ENCODE measurements at regions not wholly inside any gene's neighbourhood (a gene's known extent, or its start where the extent isn't known, plus 50 kb on each side); places are given as distances from the start of the nearest gene placed in this dataset.

DNA sequence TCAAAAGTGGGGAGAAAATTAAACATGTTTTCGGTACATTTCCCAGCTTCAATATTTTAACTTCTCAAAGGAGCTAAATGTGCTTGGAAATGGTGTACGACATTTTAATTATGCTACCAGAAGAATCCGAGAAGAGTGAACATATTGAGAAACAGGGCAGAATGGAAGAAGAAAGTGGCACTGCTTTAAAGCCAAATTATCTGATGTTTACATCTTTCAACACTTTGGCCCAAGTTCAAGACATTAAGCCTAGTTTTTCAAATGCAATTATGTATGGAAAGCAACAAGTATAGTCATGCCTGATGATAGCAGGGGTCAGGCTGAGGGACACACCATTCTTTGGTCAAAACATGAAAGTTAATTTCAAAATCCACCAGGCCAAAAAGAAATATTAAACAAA lies 577.9 kb upstream of the ZFP42 start:
- no peak for DNase-seq (ENCODE audit: low spot score)

DNA sequence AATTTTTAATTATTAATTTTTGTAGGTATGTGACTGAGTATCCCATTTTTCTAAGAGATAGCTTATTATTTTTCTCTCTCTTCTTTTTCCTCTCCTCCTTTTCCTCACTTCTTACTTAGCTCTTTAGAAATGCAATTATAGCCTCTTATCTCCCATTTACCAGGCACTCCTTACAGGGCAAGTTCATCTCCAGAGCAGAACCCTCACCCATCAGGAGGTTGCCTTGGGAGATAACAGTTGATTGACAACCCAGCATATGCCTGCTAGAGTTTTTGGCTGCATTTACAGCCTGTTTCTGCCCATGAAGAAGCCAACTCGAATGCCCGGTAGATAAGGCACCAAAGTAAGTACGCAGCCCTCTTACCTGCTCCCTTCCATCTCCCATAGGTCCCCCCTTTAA lies 572.9 kb upstream of the ZFP42 start:
- no peak for DNase-seq (ENCODE audit: low spot score)

DNA sequence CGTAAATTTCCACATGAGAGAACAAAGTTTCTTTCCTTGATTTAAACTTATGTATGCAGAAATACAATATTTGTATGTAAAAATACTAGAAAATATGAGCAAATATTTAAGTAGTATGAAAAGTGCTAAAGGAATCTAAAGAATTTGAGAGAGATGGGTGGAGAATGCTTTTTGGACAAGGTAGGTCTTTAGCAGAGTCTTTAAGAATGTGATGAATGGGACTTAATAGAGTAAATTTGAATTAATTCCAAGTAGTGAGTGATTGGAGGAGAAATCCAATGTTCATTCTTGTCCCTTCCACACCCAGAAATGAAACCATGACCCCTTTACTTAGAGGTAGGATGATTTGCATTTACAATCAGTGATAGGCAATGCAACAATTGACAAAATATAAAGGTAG lies 570.9 kb upstream of the ZFP42 start:
- no peak for DNase-seq (ENCODE audit: low spot score)

DNA sequence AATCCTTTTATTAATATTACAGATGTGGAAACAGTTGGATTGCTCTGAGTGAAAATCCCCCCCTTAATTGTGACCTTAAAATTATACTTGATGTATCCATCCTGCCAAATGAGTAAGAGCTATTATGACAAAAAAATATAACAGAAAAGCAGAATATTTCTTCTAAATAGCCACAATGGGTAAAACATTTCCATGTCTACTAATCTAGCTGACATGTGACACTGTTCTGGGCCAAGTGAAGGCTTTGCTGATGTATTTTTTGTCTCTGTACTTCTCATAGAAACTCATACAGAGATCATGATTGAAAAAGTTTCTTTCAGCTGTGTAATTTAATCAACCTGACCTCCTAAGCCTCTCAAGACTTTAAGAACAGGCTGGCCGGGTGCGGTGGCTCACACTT lies 569.1 kb upstream of the ZFP42 start:
- no peak for DNase-seq (ENCODE audit: low spot score)

DNA sequence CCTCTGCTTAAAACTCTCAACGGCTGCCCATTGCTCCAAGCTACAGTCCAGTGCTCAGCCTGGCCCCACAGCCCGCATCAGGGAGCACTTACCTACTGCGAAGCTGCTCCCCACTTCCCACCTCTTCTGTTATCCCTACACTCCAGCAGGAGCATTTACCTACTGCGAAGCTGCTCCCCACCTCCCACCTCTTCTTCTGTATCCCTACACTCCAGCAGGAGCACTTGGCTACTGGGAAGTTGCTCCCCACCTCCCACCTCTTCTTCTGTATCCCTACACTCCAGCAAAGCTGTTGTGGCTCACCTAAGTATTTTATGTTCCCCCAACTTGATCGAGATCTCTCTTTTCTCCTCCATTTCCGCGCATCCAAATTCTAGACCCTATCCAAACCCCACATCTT lies 563.3 kb upstream of the ZFP42 start:
- DNase-seq (ENCODE audit: low spot score), result no peak

DNA sequence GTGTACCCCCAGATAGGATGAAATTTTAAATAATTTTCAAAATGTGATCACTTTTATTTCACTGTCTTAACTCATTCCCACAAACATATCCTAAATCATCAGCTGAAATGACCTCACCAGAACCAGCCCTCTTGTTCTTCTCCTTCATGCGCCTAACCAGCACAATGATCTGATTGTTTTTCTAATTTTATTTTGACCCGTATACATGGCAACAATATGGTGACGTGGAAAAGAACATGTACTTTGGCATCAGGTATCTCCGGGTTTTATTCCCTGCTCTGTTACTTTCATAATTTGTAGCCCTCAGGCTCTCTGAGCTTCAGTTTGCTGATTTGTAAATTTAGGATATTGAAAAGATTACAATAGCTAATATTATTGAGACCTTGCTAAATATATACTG lies 562.4 kb upstream of the ZFP42 start:
- DNase-seq (ENCODE audit: low spot score), result no peak

DNA sequence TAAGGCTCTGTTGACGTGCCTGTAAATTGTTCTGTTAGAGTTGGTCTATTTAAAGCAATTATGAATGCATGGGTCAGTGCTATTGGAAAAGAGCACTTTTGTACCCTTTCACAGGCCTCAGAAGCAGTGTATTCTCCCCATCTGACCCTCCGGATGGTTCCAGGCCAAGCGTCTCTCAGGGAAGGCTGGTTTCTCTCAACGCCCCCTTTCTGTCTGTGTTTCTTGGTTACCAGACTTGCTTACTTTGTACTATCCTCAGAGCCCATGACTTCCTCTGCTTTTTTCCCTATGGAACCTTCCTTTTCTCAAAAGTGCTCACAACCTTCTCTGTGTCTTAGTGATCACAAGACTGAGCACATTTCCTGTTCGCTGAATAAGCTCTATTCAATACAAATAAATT lies 559.3 kb upstream of the ZFP42 start:
- DNase-seq (ENCODE audit: low spot score), result no peak

DNA sequence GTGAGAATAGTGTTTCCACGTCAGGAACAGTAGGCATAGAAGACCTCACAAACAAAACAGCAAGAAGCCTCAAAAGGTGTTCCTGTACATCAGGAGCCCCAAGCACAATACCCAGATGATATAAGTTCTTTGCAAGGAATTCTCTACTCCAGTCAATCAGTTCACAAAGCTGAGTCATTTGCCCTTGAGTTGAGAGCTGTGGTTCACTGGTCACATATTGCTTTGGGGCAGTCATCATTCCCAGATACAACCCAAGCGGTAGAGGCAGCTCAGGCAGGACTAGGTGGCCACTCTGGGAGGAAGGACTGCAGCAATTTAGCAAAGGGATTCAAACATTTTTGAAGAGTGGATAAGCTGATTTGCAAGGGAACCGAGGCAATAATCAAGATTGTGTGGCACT lies 551.5 kb upstream of the ZFP42 start:
- DNase-seq (ENCODE audit: low spot score), result no peak

DNA sequence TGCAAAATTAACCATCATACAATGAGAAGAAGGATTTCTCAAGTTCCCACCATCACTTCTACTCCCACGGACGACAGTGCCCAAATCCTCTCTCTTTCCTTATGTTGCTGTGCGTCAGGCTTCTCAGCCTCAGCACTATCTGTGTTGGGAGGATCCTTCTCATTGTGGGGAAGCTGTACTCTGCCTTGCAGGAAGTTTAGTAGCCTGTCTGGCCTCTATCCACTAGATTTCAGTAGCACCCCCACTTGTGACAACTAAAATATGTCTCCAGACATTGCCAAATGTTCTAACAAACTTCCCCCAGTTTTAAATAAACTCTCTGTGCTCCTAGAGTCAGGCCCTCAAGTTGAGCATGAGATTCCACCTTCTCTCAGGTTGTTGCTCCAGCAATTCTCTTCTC lies 545.9 kb upstream of the ZFP42 start:
- DNase-seq (ENCODE audit: low spot score), result no peak

DNA sequence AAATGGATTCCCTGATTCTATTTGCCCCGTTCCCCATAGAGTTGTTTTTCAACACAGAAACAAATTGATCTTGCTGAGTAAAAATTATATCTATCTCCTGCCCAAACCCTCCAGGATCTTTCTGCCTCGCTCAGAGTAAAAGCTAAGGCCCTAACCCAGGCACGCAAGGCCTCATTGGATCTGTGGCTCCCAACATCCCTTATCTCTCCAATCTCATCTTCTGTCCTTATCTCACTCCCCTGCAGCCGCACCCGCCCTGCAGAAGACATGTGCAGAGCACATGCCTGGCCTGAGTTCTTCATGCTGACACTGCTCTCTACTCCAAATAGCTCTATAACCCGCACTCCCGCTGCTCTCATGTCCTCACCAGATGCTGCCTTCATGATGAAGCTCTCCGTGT lies 543.8 kb upstream of the ZFP42 start:
- DNase-seq (ENCODE audit: low spot score), result no peak

DNA sequence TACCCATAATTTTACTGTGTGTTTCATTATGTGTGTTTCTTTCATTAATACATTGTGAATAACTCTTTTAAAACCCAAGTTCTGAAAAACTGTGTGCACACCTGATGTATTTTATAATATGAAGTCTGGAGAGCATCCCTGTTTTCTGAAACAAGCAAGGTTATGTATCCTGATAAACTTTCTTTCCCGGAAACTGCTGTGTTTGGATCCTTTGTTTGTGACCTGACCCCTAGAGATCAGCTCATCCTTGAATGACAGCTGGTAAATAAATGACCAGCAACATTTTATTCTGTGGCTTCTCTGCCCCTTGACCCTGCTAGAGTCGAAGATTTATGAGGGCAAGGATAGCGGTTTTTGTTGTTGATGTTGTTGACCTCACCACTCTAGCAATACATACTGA lies 535.6 kb upstream of the ZFP42 start:
- no peak for DNase-seq (ENCODE audit: low spot score)

DNA sequence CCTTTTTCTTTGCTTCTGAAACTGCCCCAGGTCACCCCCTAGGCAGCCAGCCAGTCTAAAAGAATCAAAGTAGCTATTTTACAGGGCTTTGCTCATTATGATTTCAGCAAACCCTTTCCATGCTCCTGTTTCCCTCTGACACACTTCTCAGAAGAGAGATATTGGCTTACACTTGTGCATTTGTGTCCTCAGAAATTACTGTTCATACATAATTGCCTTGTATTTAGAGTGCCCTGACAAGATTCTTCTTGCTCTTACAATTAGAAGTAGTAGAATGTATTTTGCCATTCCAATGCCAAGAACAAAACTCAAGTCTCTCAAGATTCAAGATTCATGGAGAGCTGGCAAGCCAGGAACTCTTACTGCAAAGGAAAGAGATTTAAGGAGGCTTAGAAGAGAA lies 531.0 kb upstream of the ZFP42 start:
- no peak for DNase-seq (ENCODE audit: low spot score)

DNA sequence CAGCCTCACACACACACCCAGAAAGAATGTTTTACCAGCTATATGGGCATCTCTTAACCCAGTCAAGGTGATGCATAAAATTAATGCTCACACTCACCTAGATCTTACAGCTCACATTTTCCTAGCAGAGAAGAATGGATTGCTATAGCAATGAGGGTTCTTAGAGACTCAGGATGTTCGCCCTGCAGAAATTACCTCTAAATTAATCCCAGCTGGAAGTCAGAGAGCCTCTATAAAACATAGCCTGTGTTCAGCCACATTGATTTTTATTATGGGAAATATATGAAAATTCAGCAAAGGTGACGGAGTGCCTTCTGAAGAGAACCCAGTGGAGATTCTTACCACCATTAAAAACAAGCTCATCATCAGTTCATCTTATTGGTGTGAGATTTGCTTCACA lies 528.3 kb upstream of the ZFP42 start:
- no peak for DNase-seq (ENCODE audit: low spot score)

DNA sequence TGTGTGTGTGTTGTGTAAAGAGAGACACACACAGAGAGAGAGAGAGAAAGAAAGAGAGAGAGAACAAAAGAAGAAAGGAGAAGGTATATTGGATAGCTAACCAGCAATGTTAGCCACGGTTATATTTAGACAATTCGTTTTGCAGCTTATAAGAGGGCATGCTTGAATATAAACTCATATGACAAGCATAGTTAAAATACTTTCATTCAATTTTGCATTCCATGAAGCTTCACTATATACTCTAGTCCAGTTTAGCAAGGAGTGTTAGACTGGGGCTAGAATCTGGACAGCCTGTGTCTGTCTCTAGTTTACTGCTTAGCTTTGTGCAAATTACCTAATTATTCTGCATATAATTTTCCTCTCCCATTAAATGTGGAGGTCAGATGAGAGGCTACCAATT lies 525.9 kb upstream of the ZFP42 start:
- DNase-seq (ENCODE audit: low spot score), result no peak

DNA sequence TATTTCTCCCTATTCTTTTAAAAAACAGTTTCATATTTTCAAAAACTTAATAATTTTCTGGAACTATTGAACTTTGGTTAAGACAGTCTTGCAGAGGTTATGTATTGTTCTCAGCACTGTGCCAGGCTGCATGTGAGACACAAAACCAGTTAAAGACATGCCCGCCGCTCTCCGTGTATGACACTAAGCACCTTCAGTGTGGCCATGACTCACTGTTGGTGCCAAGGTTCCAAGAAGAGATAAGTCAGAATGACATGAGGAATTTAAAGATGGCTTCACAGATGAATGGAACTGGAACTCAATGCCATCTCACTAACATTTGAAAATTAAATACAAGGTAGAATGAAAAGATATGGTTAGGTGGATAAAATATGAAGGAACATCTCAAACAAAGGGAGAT lies 525.5 kb upstream of the ZFP42 start:
- no peak for DNase-seq (ENCODE audit: low spot score)

DNA sequence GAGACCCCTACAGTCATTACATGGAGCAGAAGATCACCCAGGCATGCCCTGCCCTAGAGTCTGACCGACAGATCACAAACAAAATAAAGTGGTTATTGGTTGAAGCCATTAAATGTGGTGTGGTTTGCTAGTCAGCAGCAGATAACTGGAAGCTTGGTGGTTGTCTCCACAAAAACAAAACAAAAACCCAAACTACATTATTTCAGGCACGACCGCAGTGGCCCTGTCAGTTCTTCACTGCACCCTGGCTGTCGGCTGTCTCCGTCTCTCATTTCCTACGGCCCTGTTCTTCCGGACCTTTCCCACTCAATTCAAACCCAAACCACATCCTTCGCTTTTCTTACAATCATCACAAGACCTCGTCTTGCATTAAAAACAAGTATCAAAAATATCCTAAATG lies 521.3 kb upstream of the ZFP42 start:
- no peak for DNase-seq (ENCODE audit: low spot score)

DNA sequence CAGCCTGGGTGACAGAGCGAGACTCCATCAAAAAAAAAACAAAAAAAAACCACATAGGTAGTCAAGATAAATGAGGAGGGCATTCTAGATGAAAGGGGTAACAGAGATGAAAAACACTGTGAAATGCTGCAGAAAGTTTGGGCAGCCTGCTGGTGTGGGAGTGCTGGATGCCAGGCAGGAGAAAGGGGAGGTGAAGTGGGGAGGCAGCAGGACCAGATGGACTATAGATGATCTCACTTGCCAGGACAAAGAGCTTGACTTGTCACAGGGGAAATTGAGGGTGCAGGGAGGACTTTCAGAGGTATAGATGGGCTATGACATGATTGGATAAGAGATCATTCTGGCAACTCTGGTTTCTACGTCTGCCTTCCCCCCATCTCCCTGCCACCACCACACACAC lies 519.7 kb upstream of the ZFP42 start:
- DNase-seq (ENCODE audit: low spot score), result no peak

DNA sequence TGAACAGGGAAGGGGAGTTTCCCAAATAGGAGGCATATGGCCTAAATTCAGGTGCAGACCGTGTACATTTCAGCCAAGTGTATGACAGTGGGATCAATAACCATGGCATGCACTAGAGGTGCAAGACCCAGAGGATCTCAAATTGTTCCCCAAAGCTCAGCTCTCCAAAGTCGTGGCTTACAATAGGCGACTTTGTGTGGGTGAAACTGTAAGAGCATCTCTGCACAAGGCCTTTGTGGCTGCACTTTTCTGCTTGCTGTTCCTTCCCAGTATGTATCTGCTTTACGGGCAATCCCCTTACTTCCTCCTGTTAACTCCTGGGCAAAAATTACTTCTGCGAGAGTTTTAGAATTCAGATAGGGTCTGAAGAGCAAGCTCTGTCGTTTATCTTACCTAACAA lies 518.3 kb upstream of the ZFP42 start:
- no peak for DNase-seq (ENCODE audit: low spot score)

DNA sequence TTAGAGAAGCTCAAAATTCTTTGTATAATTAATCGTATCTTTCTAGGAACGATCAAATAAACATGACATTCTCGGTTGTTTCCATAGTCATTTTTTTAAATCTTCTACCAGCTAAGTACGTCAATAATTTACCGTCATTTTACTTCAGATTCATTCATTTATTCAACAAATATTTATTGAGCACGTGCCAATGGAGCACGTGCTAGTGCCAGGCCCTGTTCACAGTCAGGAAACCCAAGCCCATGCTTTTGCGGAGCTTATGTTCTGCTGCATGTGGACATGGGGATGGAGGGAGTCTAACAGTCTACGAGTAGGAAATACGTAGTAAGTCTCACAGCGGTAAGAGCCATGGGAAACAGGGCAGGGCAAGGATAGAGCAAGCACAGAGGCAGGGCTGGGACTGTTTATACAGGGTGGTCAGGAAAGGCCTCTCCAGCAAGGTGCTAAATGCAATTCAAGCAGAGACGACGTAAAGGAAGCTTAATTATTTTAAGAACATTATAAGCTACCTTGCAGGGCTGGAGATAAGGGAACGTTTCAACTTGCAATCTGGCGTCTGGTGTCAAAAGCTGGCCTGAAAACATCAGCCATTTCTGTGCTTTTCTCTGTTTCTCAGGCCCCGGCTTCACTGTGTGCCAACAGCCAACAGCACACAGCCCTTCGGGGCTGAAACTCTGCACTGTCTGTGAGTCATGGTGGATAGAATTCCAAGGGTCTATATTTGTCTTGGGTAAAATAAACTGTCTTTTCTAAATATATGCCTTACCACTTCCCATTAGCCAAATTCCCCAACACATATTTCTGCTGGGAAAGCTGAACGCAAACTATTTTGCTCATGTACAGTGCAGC lies 517.1 kb upstream of the ZFP42 start:
- no peak for DNase-seq (ENCODE audit: low spot score)

DNA sequence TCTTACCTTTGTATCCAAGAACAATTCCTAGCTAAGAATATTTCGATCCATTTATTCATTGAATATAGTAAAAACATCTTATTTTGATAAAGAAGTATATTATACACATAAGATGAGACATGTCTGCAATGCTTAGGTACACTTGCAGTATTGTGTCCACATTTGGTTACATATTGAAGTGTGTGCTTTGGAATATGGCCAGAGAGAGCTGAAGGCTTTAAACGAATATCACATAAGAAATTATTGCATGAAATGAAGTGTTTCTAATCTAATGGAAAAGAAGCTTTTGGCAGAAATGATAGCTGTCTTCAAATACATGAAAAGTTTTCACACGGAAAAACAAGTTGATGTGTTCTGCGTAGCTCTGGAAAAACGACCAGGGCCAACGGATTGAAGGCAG lies 516.1 kb upstream of the ZFP42 start:
- no peak for DNase-seq (ENCODE audit: low spot score)

DNA sequence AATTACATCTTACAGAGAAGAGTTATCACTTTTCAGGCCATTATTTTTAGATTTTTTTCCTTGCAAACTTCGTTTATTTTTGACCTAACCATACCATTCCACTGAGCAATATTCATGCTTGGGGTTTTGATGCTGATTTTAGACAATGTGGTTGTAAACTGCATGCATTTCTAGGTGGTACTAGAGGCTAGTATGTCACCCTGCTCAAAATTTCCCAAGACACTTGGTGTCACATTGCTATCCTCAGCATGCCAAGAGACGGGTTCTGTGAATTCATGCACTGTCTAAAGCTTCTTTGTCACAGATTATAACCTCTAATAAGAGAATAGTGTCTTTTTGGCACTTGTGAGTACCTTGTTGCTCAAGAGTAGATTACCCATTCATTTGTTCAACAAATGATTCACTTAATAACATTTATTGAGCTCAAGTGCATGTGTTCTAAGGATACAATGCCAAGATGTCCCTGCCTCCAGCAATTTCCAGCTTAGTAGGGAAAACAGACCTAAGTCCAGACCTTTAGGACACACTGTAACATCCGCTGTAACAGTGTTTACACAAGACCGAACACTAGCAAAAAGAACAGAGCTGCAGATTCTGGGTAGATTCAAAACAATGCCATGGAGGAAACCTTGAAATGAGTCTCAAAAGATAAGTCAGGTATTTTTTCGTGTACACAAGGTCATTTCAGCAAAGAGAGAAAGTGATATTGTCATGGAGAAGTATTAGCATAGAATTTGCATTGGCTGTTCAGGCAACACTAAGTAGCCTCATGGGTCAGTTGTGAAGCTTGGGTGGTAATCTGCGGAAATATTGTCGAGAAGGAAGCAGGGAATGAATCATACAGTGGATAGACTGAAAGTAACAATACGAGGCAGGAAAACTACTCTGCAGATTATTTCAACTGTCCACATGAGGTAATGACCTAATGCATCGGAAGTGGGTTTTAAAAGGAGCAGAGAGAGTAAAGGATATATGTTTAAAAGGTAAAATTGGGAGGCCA lies 515.1 kb upstream of the ZFP42 start:
- no peak for DNase-seq (ENCODE audit: low spot score)

DNA sequence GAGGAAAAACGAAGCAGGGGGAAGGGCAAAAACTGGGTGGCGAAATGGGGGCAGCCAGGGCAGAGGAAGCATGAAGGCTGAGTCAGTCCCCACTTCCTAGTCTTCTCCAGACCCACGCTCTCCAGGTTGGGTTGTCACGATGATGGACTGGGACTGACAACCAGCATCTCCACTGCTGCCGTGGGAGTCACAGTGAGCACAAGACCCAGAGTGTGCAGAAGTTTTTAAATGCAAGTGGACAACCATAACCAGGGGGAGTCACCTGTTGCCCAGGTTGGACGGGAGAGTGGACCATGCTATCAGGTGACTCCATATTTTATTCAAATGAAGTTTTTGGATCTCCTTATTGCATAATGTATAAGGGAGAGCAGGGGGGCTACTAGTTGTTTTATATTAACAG lies 511.4 kb upstream of the ZFP42 start:
- no peak for DNase-seq (ENCODE audit: low spot score)

DNA sequence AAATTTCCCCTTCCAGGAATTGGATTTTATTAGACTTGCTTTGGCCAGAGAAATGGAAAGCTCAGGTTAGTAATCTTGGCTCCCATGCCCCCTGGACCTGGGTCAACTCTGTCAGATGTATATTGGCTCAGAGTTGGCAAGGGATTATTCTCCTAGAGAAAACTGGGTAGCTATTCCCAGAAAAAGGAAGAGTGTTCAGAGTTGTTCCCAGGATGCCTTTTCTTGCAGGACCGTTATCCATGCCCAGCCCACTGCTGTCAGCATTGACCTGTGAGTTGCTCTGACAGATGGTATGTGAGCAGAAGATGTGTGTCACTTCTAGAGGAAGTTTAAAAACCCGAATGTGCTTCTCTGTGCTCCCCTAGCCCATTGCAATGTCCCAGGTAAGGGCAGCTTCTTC lies 509.9 kb upstream of the ZFP42 start:
- no peak for DNase-seq (ENCODE audit: low spot score)
